Left kidney (tissue), 1 donor: ENCODE measurements at regions not wholly inside any gene's neighbourhood (a gene's known extent, or its start where the extent isn't known, plus 50 kb on each side); places are given as distances from the start of the nearest gene placed in this dataset.
A peak's percentile ranks its signal among the peaks of the same experiment; 100 is the strongest.

Experiments
- DNase-seq: peaks from one replicate; pipeline ENCODE4 v3.0.0-alpha.2; 2013

GRCh38 chr1:219993554-219994433 is 52.5 kb downstream of the EPRS1 start:
- DNase-seq: no peak

DNA sequence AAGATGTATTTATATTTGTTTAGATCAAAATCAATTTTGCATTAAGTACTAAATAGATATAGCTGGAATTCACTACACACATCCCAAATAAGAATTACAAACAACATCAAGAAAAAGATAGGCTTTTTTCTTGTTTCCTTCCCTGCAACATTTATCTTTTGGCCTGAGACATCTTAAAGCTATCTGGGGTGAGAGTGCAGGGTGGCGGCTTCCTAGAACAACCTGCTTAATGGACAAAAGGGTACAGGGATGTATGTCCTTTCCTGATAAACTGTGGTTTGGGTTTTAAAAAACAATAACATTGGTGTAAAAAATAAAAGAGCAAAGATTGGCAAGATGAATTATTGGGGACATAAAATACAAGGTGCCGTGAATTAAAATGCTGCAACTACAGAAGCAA is 54.4 kb downstream of the EPRS1 start:
- no peak for DNase-seq

GRCh38 chr1:219991511-219991810 is 54.8 kb downstream of the EPRS1 start:
- DNase-seq: peak; percentile 3

DNA sequence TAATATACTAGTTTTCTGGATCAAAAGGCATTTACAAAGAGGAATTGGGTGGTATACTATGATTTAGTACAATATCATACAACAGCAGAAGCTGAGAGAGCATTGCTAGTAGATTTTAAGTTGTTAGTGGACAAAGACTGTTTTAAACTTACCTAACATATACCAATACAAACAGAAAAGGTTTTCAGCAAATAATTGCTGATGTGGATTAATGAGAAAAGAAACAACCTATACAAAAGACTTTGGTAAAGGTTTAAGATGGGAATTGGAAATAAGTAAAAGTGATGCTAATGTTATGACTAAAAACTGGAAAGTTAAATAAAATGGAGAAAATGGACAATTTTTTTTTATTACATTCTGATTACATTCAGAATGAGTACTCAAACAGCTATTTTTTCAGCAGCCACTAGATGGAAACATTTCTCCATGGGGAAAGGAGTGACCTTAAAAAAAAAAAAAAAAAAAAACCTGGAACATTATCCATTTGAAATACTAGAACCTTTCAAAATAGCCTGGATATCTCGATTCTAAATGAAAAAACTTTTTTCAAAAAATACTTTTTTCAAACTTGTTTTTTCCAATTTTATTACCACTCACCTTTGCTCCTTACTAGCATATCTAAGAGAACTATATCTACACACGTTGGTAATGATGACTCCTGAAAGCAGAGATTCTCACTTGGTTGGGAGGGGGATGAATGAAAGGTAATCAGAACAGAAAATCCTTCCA is 55.4 kb downstream of the EPRS1 start:
- DNase-seq: peak; percentile 43

DNA sequence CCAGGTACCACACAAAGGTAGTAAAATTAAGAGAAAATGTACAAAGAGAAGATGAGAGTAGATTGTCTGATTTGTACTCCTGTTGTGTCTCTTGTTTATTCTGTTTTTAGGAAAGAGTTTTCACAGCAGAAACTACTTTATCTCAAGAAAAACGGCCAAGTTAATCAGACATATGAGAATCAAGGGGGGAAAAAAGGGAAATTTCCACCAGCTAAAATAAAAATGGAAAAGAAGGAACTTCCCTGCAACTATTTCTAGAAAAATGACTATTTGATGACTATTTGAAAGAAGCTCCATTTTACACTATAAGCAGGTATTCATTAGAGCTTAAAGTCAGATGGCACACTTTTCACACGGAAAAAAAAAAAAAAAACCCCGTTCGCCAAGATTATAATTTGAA is 56.5 kb downstream of the EPRS1 start:
- no peak for DNase-seq

DNA sequence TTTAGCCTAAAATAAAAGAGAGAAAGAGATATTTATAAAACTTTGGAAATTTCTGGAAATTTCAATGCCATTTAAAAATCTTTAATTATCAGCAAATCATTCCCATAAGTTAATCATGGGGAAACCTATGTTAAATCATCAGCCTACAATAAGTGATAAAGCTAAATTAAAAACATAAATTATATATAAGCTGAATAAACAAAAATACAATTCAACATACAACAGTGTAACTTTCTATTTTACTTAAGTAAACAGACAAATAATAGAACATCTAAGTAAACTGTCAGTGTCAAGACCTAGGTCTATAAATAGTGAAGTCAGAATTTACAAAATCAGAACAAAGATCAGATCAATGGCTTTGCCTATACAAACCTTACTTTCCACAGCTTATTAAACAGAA is 57.5 kb downstream of the EPRS1 start:
- no peak for DNase-seq

DNA sequence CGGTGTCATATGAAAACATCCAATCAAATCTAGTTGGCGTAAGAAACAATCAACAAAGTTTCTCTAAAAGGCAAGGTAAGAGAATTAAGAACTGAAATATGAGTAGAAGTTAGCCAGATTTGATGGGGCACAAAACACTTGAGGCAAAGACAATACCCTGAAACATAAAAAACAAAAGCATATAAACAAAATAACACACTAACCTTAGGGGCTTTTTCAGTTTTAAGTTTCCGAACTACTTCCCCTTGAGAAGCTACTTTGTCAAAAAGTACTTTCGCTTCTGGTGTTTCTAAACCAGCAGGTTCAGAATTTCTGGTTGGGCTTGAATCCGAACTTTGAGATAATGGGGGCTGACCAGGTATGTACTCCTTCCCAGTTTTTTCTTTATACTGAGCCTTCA is 57.9 kb downstream of the EPRS1 start:
- DNase-seq: no peak

GRCh38 chr1:219987325-219987724 is 59.0 kb upstream of the SLC30A10 start:
- DNase-seq: no peak

GRCh38 chr1:219985169-219985568 is 56.8 kb upstream of the SLC30A10 start:
- no peak for DNase-seq
